GM12878 (cell line): ENCODE measurements at regions not wholly inside any gene's neighbourhood (a gene's known extent, or its start where the extent isn't known, plus 50 kb on each side); places are given as distances from the start of the nearest gene placed in this dataset.

Source experiments
- CTCF ChIP-seq, 3 experiments: IDR thresholded peaks in 2 of 3; conservative IDR thresholded peaks in 1 of 3; 2 replicates each; pipeline ENCODE4 v1.5.1; 2011; ENCODE audit warnings: low read depth in 3 of 3, low read length in 3 of 3, mild to moderate bottlenecking in 3 of 3, control low read depth in 2 of 3, moderate library complexity in 2 of 3, inconsistent platforms in 1 of 3, mixed read lengths in 1 of 3; ENCODE audit not compliant: control insufficient read depth in 2 of 3, insufficient read depth in 1 of 3; ENCODE audit errors: extremely low read depth in 1 of 3
- SMC3 ChIP-seq: IDR thresholded peaks from 2 replicates; pipeline ENCODE4 v1.6.1; 2011; ENCODE audit warnings: low read length, improper control_type of control experiment, borderline replicate concordance

GRCh38 chr12:73308747-73309146, 1036.6 kb downstream of the TRHDE start:
- TF ChIP-seq CTCF (IDR thresholded peaks at IDR 0.05 in 2 of 3, conservative IDR thresholded peaks at IDR 0.05 in 1 of 3; ENCODE audit: control insufficient read depth in 2 of 3, extremely low read depth in 1 of 3, insufficient read depth in 1 of 3, low read depth in 3 of 3, low read length in 3 of 3) (no peak), SMC3 (no peak)
